Hepatocyte (in vitro differentiated cells): ENCODE measurements at regions not wholly inside any gene's neighbourhood (a gene's known extent, or its start where the extent isn't known, plus 50 kb on each side); places are given as distances from the start of the nearest gene placed in this dataset.

Experiments used
- DNase-seq: peaks from one replicate; pipeline ENCODE4 v3.0.0-alpha.2; 2016; ENCODE audit warnings: low spot score
- H2AFZ ChIP-seq: fragments of 200-600 bp; sonication (generic); 2 replicates; pipeline ENCODE4 v1.6.0; 2016; ENCODE audit warnings: antibody characterized with exemption, mild to moderate bottlenecking
- H3K27ac ChIP-seq: fragments of 200-600 bp; sonication (generic); 2 replicates; pipeline ENCODE4 v1.5.1; 2016; ENCODE audit warnings: mild to moderate bottlenecking
- H3K27me3 ChIP-seq: fragments of 200-600 bp; sonication (generic); 2 replicates; pipeline ENCODE4 v1.6.1; 2016
- H3K36me3 ChIP-seq: fragments of 200-600 bp; sonication (generic); replicated peaks from 2 replicates; pipeline ENCODE4 v1.5.1; 2016; ENCODE audit warnings: low read depth; ENCODE audit not compliant: insufficient read depth
- H3K4me1 ChIP-seq: fragments of 200-600 bp; sonication (generic); 2 replicates; pipeline ENCODE4 v1.5.1; 2016; ENCODE audit warnings: mild to moderate bottlenecking, moderate library complexity; ENCODE audit not compliant: insufficient read depth
- H3K4me2 ChIP-seq: fragments of 200-600 bp; sonication (generic); 2 replicates; pipeline ENCODE4 v1.6.0; 2016
- H3K4me3 ChIP-seq: fragments of 200-600 bp; sonication (generic); 2 replicates; pipeline ENCODE4 v1.5.1; 2016; ENCODE audit warnings: mild to moderate bottlenecking
- H3K79me2 ChIP-seq: fragments of 200-600 bp; sonication (generic); 2 replicates; pipeline ENCODE4 v1.6.0; 2017; ENCODE audit warnings: mild to moderate bottlenecking
- H3K9me2 ChIP-seq: fragments of 200-600 bp; sonication (generic); replicated peaks from 2 replicates; pipeline ENCODE4 v1.6.0; 2017; ENCODE audit warnings: mild to moderate bottlenecking; ENCODE audit not compliant: insufficient read depth
- H3K9me3 ChIP-seq: fragments of 200-600 bp; sonication (generic); 2 replicates; pipeline ENCODE4 v1.5.1; 2016; ENCODE audit warnings: low read depth, mild to moderate bottlenecking
- H4K20me1 ChIP-seq: fragments of 200-600 bp; sonication (generic); 2 replicates; pipeline ENCODE4 v1.6.0; 2016; ENCODE audit warnings: mild to moderate bottlenecking; ENCODE audit not compliant: insufficient read depth, poor library complexity, severe bottlenecking
- EZH2 ChIP-seq: fragments of 200-600 bp; sonication (generic); IDR thresholded peaks from 2 replicates; pipeline ENCODE4 v1.6.1; 2016; ENCODE audit warnings: antibody characterized with exemption, mild to moderate bottlenecking, borderline replicate concordance
- EZH2phosphoT487 ChIP-seq: fragments of 200-600 bp; sonication (generic); IDR thresholded peaks from one replicate; pipeline ENCODE4 v1.6.1; 2018; ENCODE audit warnings: antibody characterized with exemption, mild to moderate bottlenecking, low read depth, moderate library complexity; ENCODE audit not compliant: unreplicated experiment, severe bottlenecking
- WGBS: methylation state at CpG from one replicate; pipeline ENCODE4 v1.1.6; 2016; ENCODE audit warnings: low lambda C conversion rate; ENCODE audit errors: missing lambda C conversion rate; 5-methylcytosine and 5-hydroxymethylcytosine counted together
- TF ChIP-seq, protein P1 (sequence below): fragments of 200-600 bp; sonication (generic); IDR thresholded peaks from 2 replicates; pipeline ENCODE4 v1.5.1; 2016; ENCODE audit warnings: antibody characterized with exemption, mild to moderate bottlenecking; ENCODE audit not compliant: poor library complexity

DNA sequence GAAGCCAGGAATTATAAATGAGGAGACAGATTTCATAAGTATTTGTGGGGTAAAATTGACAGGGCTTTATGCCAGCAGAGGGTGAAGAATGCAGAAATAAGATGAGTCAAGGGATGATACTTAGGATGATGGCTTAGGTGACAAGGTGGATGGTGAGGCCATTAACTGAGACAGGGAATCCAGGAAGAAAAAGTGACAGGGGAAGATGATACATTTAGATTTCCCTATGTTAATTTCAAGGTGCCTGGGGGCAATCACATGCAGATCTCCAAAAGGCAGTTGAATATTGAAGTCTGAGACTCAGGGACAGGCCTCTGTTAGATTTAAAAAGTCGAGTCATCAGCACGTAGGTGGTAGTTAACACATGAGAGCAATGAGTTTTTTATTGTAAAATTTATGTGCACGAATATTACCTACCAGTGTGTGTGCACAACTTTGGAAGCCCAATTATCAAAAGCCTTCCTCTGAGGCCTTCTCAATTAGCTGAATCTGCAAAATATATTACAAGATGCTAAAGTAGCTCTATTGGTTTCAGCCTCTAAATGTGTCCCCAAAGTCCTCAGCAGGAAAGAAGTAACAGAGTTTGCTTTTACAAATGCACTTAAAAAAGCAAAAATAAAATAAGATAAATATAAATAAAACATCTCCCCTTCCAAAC lies 67.9 kb upstream of the CHL1 start:
- H2AFZ ChIP-seq = no peak overlapping the region
- no peaks in the 10 kb centered on the region for H3K27me3 ChIP-seq
- H3K4me2 ChIP-seq = no peak overlapping the region
- H3K9me3 ChIP-seq = no peaks in the 10 kb centered on the region
- no peaks in the 10 kb centered on the region for H4K20me1 ChIP-seq
- no peak for TF ChIP-seq EZH2phosphoT487
- TF ChIP-seq EZH2 = no peak
- TF ChIP-seq, protein P1, sequence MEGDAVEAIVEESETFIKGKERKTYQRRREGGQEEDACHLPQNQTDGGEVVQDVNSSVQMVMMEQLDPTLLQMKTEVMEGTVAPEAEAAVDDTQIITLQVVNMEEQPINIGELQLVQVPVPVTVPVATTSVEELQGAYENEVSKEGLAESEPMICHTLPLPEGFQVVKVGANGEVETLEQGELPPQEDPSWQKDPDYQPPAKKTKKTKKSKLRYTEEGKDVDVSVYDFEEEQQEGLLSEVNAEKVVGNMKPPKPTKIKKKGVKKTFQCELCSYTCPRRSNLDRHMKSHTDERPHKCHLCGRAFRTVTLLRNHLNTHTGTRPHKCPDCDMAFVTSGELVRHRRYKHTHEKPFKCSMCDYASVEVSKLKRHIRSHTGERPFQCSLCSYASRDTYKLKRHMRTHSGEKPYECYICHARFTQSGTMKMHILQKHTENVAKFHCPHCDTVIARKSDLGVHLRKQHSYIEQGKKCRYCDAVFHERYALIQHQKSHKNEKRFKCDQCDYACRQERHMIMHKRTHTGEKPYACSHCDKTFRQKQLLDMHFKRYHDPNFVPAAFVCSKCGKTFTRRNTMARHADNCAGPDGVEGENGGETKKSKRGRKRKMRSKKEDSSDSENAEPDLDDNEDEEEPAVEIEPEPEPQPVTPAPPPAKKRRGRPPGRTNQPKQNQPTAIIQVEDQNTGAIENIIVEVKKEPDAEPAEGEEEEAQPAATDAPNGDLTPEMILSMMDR = no peak
- 82% methylated on average over 3 of the region's 3 CpGs for WGBS
- H3K79me2 ChIP-seq = no peaks in the 10 kb centered on the region
- H3K36me3 ChIP-seq = no peaks in the 10 kb centered on the region
- no peaks in the 10 kb centered on the region for H3K9me2 ChIP-seq
- H3K27ac ChIP-seq = no peak overlapping the region
- H3K4me1 ChIP-seq = no peaks in the 10 kb centered on the region
- no peak for DNase-seq
- no peak overlapping the region for H3K4me3 ChIP-seq

DNA sequence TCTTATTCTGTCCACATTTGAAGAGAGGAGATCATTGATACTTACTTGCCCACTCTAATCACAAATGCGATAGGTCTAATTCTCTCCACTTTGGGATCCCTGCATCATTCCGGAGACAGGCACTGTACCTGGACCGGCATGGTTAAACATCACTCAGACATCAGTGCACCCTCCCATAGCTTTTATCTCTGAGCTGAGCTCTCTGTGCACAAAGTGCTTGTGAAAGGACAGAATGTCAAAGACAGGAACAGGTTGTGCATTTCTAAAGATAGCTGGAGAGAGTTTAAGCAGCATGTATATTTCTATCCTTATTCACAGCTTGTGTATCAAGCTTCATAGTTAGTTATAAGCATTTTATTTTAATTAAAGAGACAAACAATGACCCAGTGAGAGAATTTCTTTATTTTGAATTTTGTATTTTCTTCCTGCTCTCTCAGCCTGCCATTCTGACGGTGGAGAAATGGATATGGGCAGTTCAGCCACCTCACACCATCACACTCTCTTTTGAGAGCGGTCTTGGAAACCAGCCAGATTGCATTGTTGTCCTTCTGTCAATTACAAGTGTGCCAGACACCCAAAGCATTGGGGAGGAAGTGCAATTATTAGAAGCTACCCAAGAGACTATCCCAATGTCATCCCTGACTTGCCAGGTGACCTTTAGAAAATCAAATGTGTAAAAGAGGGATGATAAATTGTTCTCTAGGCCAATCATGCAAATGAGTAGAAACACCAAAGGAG lies 65.2 kb upstream of the CHL1 start:
- no peak overlapping the region for H3K4me2 ChIP-seq
- H3K9me3 ChIP-seq = no peaks in the 10 kb centered on the region
- TF ChIP-seq, protein P1 = no peak
- TF ChIP-seq EZH2phosphoT487 (no peak), EZH2 (no peak)
- no peak for DNase-seq
- H2AFZ ChIP-seq = no peak overlapping the region
- H3K79me2 ChIP-seq = no peaks in the 10 kb centered on the region
- H3K27me3 ChIP-seq = no peaks in the 10 kb centered on the region
- H3K4me3 ChIP-seq = no peak overlapping the region
- H3K9me2 ChIP-seq = no peaks in the 10 kb centered on the region
- H3K27ac ChIP-seq = no peak overlapping the region
- H4K20me1 ChIP-seq = no peaks in the 10 kb centered on the region
- H3K4me1 ChIP-seq = no peaks in the 10 kb centered on the region
- 80% methylated on average over 5 of the region's 5 CpGs for WGBS
- H3K36me3 ChIP-seq = no peaks in the 10 kb centered on the region

DNA sequence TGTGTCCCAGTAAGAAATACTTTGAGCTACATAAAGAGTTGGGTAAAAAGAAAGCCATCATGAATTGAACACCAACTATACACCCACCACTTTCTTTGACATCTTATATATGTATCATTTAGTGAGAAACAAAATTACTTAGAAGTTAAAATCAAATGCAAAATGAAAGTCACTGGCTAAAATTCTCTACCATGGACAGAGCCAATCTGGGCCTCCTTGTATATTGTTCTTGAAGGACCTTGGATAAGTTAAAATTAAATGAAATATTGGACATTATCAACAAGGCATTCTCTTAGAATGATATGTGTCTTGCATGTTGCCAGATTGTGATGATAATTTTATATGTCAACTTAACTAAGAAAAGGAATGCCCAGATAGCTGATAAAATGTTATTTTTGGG lies 64.2 kb upstream of the CHL1 start:
- Histone ChIP-seq H3K4me3 (no peak overlapping the region), H2AFZ (no peak overlapping the region), H3K27me3 (no peaks in the 10 kb centered on the region), H3K9me3 (no peaks in the 10 kb centered on the region), H3K4me2 (no peak overlapping the region), H3K9me2 (no peaks in the 10 kb centered on the region), H3K79me2 (no peaks in the 10 kb centered on the region), H3K4me1 (no peaks in the 10 kb centered on the region), H3K27ac (no peak overlapping the region), H4K20me1 (no peaks in the 10 kb centered on the region), H3K36me3 (no peaks in the 10 kb centered on the region)
- TF ChIP-seq, protein P1 = no peak
- TF ChIP-seq EZH2 (no peak), EZH2phosphoT487 (no peak)
- DNase-seq = no peak
